HCT116 (cell line): ENCODE measurements at regions not wholly inside any gene's neighbourhood (a gene's known extent, or its start where the extent isn't known, plus 50 kb on each side); places are given as distances from the start of the nearest gene placed in this dataset.
A peak's percentile ranks its signal among the peaks of the same experiment; 100 is the strongest.

Source experiments
- ATAC-seq: fragments of 200-7000 bp; cut with Tn5 transposase; 2 replicates; pipeline ENCODE4 v1.9.1; 2020; ENCODE audit warnings: mild to moderate bottlenecking, moderate library complexity
- BruUV-seq: library from RNA; stranded (reverse); fragments of 400-500 nt; replicated peaks from 2 replicates; lab custom pipeline; 2021; lab: Mats Ljungman, UMichigan
- CTCF ChIA-PET: fragments of 300-600 bp; sonication (Branson Sonifier 250); formaldehyde crosslinking; loops from one replicate; lab custom pipeline; 2021; ENCODE audit warnings: antibody characterized with exemption; lab: Charles Lee
- POLR2A ChIA-PET: fragments of 300-600, 350-600 bp; sonication (Branson Sonifier 250); formaldehyde crosslinking; loops from one replicate; lab custom pipeline; 2021; ENCODE audit warnings: antibody characterized with exemption; lab: Charles Lee
- RAD21 ChIA-PET, 2 experiments: fragments of 300-600 bp; sonication (Branson Sonifier 250); formaldehyde crosslinking; loops; one replicate each; lab custom pipeline; 2023; ENCODE audit warnings: low total read pairs in 2 of 2; ENCODE audit not compliant: uncharacterized antibody in 2 of 2, unreplicated experiment in 2 of 2, low non-redundant PET in 1 of 2; lab: Charles Lee
- DNase-seq: peaks from one replicate; pipeline ENCODE4 v3.0.0-alpha.2; 2010; ENCODE audit warnings: low read depth, low spot score
- H2AFZ ChIP-seq: fragments of 200-600 bp; shearing (Covaris generic), sonication (generic); 2 replicates; pipeline ENCODE4 v1.6.1; 2017; ENCODE audit warnings: low read depth, mixed run types, mixed read lengths, antibody characterized with exemption, low read length; ENCODE audit not compliant: poor library complexity, severe bottlenecking
- H3K27ac ChIP-seq: 2 replicates; pipeline ENCODE4 v1.5.1; 2012; ENCODE audit warnings: low read depth, low read length
- H3K27me3 ChIP-seq: fragments of 200-600 bp; sonication (generic); 2 replicates; pipeline ENCODE4 v1.6.1; 2016; ENCODE audit warnings: mixed run types, low read length, mixed read lengths; ENCODE audit not compliant: insufficient read depth
- H3K36me3 ChIP-seq, 2 experiments: fragments of 200-500 bp in 1 of 2; fragments of 200-600 bp in 1 of 2; sonication (Bioruptor generic) in 1 of 2; sonication (generic) in 1 of 2; 2 replicates each; pipeline versions ENCODE4 v1.5.1 to v1.6.1; 2014 to 2016; ENCODE audit warnings: low read length in 2 of 2, inconsistent platforms in 1 of 2, mixed read lengths in 1 of 2, mixed run types in 1 of 2; ENCODE audit not compliant: insufficient read depth in 2 of 2, control insufficient read depth in 1 of 2
- H3K4me1 ChIP-seq, 2 experiments: fragments of 200-600 bp in 1 of 2; sonication (generic) in 1 of 2; 2 replicates each; pipeline versions ENCODE4 v1.5.1 to v1.6.1; 2012 to 2017; ENCODE audit warnings: low read length in 2 of 2, inconsistent platforms in 1 of 2, mild to moderate bottlenecking in 1 of 2, mixed read lengths in 1 of 2, mixed run types in 1 of 2, moderate library complexity in 1 of 2; ENCODE audit not compliant: insufficient read depth in 2 of 2, control insufficient read depth in 1 of 2
- H3K4me2 ChIP-seq: fragments of 200-600 bp; sonication (generic); 2 replicates; pipeline ENCODE4 v1.6.1; 2017; ENCODE audit warnings: mixed run types, low read length, mixed read lengths
- H3K4me3 ChIP-seq, 2 experiments: fragments of 200-600 bp in 1 of 2; sonication (generic) in 1 of 2; replicated peaks in 1 of 2; 2 replicates each; pipeline ENCODE4 v1.5.1; 2011 to 2016; ENCODE audit warnings: low read length in 2 of 2, control low read depth in 1 of 2, low read depth in 1 of 2, mild to moderate bottlenecking in 1 of 2, mixed read lengths in 1 of 2, mixed run types in 1 of 2
- H3K79me2 ChIP-seq: fragments of 200-600 bp; sonication (generic); 2 replicates; pipeline ENCODE4 v1.6.1; 2017; ENCODE audit warnings: mild to moderate bottlenecking, mixed run types, low read length, moderate library complexity, mixed read lengths; ENCODE audit not compliant: insufficient read depth
- H3K9ac ChIP-seq: fragments of 200-600 bp; sonication (generic); 2 replicates; pipeline ENCODE4 v1.6.1; 2016; ENCODE audit warnings: low read length, mixed read lengths
- H3K9me2 ChIP-seq: fragments of 200-600 bp; sonication (generic), shearing (Covaris generic); 2 replicates; pipeline ENCODE4 v1.6.1; 2017; ENCODE audit warnings: mixed run types, mild to moderate bottlenecking, moderate library complexity; ENCODE audit not compliant: insufficient read depth
- H3K9me3 ChIP-seq, 2 experiments: fragments of 200-500 bp in 1 of 2; fragments of 200-600 bp in 1 of 2; sonication (Bioruptor generic) in 1 of 2; sonication (generic) in 1 of 2; 2 replicates each; pipeline ENCODE4 v1.6.1; 2014 to 2017; ENCODE audit warnings: low read length in 2 of 2, mixed read lengths in 2 of 2, inconsistent platforms in 1 of 2, low read depth in 1 of 2, mild to moderate bottlenecking in 1 of 2, mixed run types in 1 of 2, moderate library complexity in 1 of 2; ENCODE audit not compliant: control insufficient read depth in 1 of 2, insufficient read depth in 1 of 2
- H4K20me1 ChIP-seq: fragments of 200-600 bp; sonication (generic), shearing (Covaris generic); 2 replicates; pipeline ENCODE4 v1.6.1; 2017; ENCODE audit warnings: mixed run types, mild to moderate bottlenecking, moderate library complexity; ENCODE audit not compliant: insufficient read depth
- CBX3 ChIP-seq: IDR thresholded peaks from 2 replicates; pipeline ENCODE4 v1.6.1; 2012; ENCODE audit warnings: low read depth
- CEBPB ChIP-seq: IDR thresholded peaks from 2 replicates; pipeline ENCODE4 v1.6.1; 2012; ENCODE audit warnings: low read depth
- EGR1 ChIP-seq: IDR thresholded peaks from 2 replicates; pipeline ENCODE4 v1.6.1; 2012; ENCODE audit warnings: low read depth
- ELF1 ChIP-seq: IDR thresholded peaks from 2 replicates; pipeline ENCODE4 v1.6.1; 2012; ENCODE audit warnings: low read depth, borderline replicate concordance
- EZH2 ChIP-seq: fragments of 200-600 bp; sonication (generic); IDR thresholded peaks from 2 replicates; pipeline ENCODE4 v1.6.1; 2017; ENCODE audit warnings: antibody characterized with exemption, mixed run types
- EZH2phosphoT487 ChIP-seq: fragments of 200-600 bp; IDR thresholded peaks from 2 replicates; pipeline ENCODE4 v1.6.1; 2018; ENCODE audit warnings: antibody characterized with exemption, borderline replicate concordance
- FOSL1 ChIP-seq: IDR thresholded peaks from 2 replicates; pipeline ENCODE4 v1.6.1; 2012; ENCODE audit warnings: low read depth
- JUND ChIP-seq: IDR thresholded peaks from 2 replicates; pipeline ENCODE4 v1.6.1; 2012
- POLR2A ChIP-seq: IDR thresholded peaks from 2 replicates; pipeline ENCODE4 v1.7.0; 2011; ENCODE audit warnings: borderline replicate concordance; ENCODE audit not compliant: insufficient read depth, insufficient read length; ENCODE audit errors: extremely low read depth
- POLR2AphosphoS5 ChIP-seq: IDR thresholded peaks from 2 replicates; pipeline ENCODE4 v1.6.1; 2011; ENCODE audit warnings: mild to moderate bottlenecking, low read depth, low read length, moderate library complexity
- RAD21 ChIP-seq: IDR thresholded peaks from 2 replicates; pipeline ENCODE4 v1.6.1; 2012; ENCODE audit warnings: low read depth, mild to moderate bottlenecking
- SIN3A ChIP-seq: IDR thresholded peaks from 2 replicates; pipeline ENCODE4 v1.6.1; 2012; ENCODE audit warnings: low read depth
- SP1 ChIP-seq: IDR thresholded peaks from 2 replicates; pipeline ENCODE4 v1.6.1; 2012; ENCODE audit warnings: low read depth
- SRF ChIP-seq: IDR thresholded peaks from 2 replicates; pipeline ENCODE4 v1.6.1; 2012; ENCODE audit warnings: low read depth
- YY1 ChIP-seq: IDR thresholded peaks from 2 replicates; pipeline ENCODE4 v1.6.1; 2011; ENCODE audit warnings: low read length, low read depth, moderate library complexity, mild to moderate bottlenecking; ENCODE audit not compliant: insufficient replicate concordance; ENCODE audit errors: extremely low read depth
- ZFX ChIP-seq: fragments of 450-650 bp; IDR thresholded peaks from 2 replicates; pipeline ENCODE4 v1.6.1; 2017
- ZNF274 ChIP-seq: fragments of 200-500 bp; sonication (Bioruptor generic); IDR thresholded peaks from 2 replicates; pipeline ENCODE4 v1.6.1; 2014; ENCODE audit warnings: mild to moderate bottlenecking, low read depth, low read length, inconsistent platforms
- intact Hi-C: fragments of 100-400 bp; cut with micrococcal nuclease; formaldehyde crosslinking; loops from 2 replicates; pipeline ENCODE4 v1.10.0; 2022
- TF ChIP-seq, protein P1 (sequence below), 3 experiments: fragments of 200-600 bp in 1 of 3; sonication (generic) in 1 of 3; IDR thresholded peaks in 2 of 3; conservative IDR thresholded peaks in 1 of 3; 2 replicates each; pipeline ENCODE4 v1.5.1; 2012 to 2017; ENCODE audit warnings: low read depth in 2 of 3, low read length in 2 of 3, antibody characterized with exemption in 1 of 3, borderline replicate concordance in 1 of 3, control low read depth in 1 of 3, mild to moderate bottlenecking in 1 of 3, mixed read lengths in 1 of 3, mixed run types in 1 of 3, moderate library complexity in 1 of 3; ENCODE audit not compliant: insufficient read depth in 1 of 3
- TF ChIP-seq, protein P2 (sequence below): IDR thresholded peaks from 2 replicates; pipeline ENCODE4 v1.6.1; 2012
- TF ChIP-seq, protein P3 (sequence below): IDR thresholded peaks from 2 replicates; pipeline ENCODE4 v1.6.1; 2012; ENCODE audit warnings: low read depth
- TF ChIP-seq, protein P4 (sequence below): IDR thresholded peaks from 2 replicates; pipeline ENCODE4 v1.6.1; 2012
- TF ChIP-seq, protein P5 (sequence below): IDR thresholded peaks from 2 replicates; pipeline ENCODE4 v1.6.1; 2011; ENCODE audit warnings: mild to moderate bottlenecking, low read length, moderate library complexity; ENCODE audit not compliant: insufficient replicate concordance; ENCODE audit errors: extremely low read depth

DNA sequence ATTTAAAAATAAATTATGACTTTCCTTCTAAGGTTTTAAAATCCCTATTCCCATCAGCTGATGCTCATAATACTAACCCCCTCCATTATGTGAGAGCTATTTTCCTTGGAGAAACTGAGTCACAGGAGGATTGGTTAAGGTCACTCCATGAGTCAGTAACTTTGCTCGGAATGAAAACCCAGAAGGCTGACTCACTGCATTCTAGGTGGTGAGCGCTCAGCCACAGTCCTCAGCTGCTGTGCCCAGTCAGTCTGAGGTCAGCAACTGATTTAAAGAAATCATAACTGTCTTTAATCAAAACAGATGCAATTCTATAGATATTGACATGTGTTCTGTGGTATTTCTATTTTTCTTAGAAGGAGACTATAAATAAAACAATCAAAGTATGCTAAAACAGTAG lies 359.2 kb downstream of the GJA1 start:
- Histone ChIP-seq H3K4me1 (peaks cover 4 to 15% of the 10 kb centered on the region in 2 experiments), H3K79me2 (no peaks in the 10 kb centered on the region), H3K9me2 (no peaks in the 10 kb centered on the region), H3K4me2 (peak overlapping the region; percentile 33), H2AFZ (peak overlapping the region; percentile 1), H3K9ac (no peak overlapping the region), H3K27me3 (no peaks in the 10 kb centered on the region), H3K36me3 (no peaks in the 10 kb centered on the region), H3K9me3 (no peaks in the 10 kb centered on the region), H3K27ac (no peak overlapping the region), H3K4me3 (no peak overlapping the region), H4K20me1 (no peaks in the 10 kb centered on the region)
- BruUV-seq, result no TSS peak
- ChIA-PET RAD21 (no interaction called here), POLR2A (no interaction called here), CTCF (no interaction called here)
- ATAC-seq (peak; percentile 92), DNase-seq (peak; percentile 60)
- intact Hi-C loops, result no loop called here
- TF ChIP-seq, protein P1, sequence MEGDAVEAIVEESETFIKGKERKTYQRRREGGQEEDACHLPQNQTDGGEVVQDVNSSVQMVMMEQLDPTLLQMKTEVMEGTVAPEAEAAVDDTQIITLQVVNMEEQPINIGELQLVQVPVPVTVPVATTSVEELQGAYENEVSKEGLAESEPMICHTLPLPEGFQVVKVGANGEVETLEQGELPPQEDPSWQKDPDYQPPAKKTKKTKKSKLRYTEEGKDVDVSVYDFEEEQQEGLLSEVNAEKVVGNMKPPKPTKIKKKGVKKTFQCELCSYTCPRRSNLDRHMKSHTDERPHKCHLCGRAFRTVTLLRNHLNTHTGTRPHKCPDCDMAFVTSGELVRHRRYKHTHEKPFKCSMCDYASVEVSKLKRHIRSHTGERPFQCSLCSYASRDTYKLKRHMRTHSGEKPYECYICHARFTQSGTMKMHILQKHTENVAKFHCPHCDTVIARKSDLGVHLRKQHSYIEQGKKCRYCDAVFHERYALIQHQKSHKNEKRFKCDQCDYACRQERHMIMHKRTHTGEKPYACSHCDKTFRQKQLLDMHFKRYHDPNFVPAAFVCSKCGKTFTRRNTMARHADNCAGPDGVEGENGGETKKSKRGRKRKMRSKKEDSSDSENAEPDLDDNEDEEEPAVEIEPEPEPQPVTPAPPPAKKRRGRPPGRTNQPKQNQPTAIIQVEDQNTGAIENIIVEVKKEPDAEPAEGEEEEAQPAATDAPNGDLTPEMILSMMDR (IDR thresholded peaks at IDR 0.05 in 2 of 3, conservative IDR thresholded peaks at IDR 0.05 in 1 of 3; ENCODE audit: borderline replicate concordance in 1 of 3, insufficient read depth in 1 of 3, low read depth in 2 of 3, low read length in 2 of 3), result no peak
- TF ChIP-seq SP1, result peak; percentile 83
- TF ChIP-seq ZFX, result no peak
- no peak for TF ChIP-seq POLR2A
- peak; percentile 96 for TF ChIP-seq FOSL1
- TF ChIP-seq, protein P2, sequence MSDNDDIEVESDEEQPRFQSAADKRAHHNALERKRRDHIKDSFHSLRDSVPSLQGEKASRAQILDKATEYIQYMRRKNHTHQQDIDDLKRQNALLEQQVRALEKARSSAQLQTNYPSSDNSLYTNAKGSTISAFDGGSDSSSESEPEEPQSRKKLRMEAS, result no peak
- TF ChIP-seq POLR2AphosphoS5, result no peak
- TF ChIP-seq CEBPB, result no peak
- TF ChIP-seq EGR1, result no peak; the same call in 1 of the 2 replicates
- no peak for TF ChIP-seq EZH2phosphoT487
- no peak for TF ChIP-seq ELF1
- peak; percentile 14; the same call in 1 of the 2 replicates for TF ChIP-seq RAD21
- TF ChIP-seq, protein P3, sequence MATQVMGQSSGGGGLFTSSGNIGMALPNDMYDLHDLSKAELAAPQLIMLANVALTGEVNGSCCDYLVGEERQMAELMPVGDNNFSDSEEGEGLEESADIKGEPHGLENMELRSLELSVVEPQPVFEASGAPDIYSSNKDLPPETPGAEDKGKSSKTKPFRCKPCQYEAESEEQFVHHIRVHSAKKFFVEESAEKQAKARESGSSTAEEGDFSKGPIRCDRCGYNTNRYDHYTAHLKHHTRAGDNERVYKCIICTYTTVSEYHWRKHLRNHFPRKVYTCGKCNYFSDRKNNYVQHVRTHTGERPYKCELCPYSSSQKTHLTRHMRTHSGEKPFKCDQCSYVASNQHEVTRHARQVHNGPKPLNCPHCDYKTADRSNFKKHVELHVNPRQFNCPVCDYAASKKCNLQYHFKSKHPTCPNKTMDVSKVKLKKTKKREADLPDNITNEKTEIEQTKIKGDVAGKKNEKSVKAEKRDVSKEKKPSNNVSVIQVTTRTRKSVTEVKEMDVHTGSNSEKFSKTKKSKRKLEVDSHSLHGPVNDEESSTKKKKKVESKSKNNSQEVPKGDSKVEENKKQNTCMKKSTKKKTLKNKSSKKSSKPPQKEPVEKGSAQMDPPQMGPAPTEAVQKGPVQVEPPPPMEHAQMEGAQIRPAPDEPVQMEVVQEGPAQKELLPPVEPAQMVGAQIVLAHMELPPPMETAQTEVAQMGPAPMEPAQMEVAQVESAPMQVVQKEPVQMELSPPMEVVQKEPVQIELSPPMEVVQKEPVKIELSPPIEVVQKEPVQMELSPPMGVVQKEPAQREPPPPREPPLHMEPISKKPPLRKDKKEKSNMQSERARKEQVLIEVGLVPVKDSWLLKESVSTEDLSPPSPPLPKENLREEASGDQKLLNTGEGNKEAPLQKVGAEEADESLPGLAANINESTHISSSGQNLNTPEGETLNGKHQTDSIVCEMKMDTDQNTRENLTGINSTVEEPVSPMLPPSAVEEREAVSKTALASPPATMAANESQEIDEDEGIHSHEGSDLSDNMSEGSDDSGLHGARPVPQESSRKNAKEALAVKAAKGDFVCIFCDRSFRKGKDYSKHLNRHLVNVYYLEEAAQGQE, result no peak
- TF ChIP-seq SRF, result 0 out of 2 replicates have a peak, but pooled peaks have one; percentile 50
- TF ChIP-seq YY1, result no peak
- no peak for TF ChIP-seq ZNF274
- TF ChIP-seq, protein P4, sequence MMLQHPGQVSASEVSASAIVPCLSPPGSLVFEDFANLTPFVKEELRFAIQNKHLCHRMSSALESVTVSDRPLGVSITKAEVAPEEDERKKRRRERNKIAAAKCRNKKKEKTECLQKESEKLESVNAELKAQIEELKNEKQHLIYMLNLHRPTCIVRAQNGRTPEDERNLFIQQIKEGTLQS, result peak; percentile 39; the same call in 1 of the 2 replicates
- TF ChIP-seq JUND, result peak; percentile 92
- no peak for TF ChIP-seq SIN3A
- no peak for TF ChIP-seq EZH2
- peak; percentile 80; the same call in 1 of the 2 replicates for TF ChIP-seq CBX3
- TF ChIP-seq, protein P5, sequence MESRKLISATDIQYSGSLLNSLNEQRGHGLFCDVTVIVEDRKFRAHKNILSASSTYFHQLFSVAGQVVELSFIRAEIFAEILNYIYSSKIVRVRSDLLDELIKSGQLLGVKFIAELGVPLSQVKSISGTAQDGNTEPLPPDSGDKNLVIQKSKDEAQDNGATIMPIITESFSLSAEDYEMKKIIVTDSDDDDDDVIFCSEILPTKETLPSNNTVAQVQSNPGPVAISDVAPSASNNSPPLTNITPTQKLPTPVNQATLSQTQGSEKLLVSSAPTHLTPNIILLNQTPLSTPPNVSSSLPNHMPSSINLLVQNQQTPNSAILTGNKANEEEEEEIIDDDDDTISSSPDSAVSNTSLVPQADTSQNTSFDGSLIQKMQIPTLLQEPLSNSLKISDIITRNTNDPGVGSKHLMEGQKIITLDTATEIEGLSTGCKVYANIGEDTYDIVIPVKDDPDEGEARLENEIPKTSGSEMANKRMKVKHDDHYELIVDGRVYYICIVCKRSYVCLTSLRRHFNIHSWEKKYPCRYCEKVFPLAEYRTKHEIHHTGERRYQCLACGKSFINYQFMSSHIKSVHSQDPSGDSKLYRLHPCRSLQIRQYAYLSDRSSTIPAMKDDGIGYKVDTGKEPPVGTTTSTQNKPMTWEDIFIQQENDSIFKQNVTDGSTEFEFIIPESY, result no peak
